Upper lobe of right lung (tissue), 1 donor: ENCODE measurements at regions not wholly inside any gene's neighbourhood (a gene's known extent, or its start where the extent isn't known, plus 50 kb on each side); places are given as distances from the start of the nearest gene placed in this dataset.

Source experiments
- ATAC-seq: fragments of 200-7000 bp; cut with Tn5 transposase; one replicate; pipeline ENCODE4 v1.9.1; 2020; ENCODE audit warnings: mild to moderate bottlenecking, moderate library complexity
- DNase-seq: peaks from one replicate; pipeline ENCODE4 v3.0.0-alpha.2; 2020
- H3K27ac ChIP-seq: fragments of 200-600 bp; one replicate; pipeline ENCODE4 v1.8.0; 2022
- H3K27me3 ChIP-seq: fragments of 200-600 bp; one replicate; pipeline ENCODE4 v1.8.0; 2022; ENCODE audit warnings: mild to moderate bottlenecking
- H3K36me3 ChIP-seq: fragments of 200-600 bp; one replicate; pipeline ENCODE4 v1.8.0; 2022
- H3K4me1 ChIP-seq: fragments of 200-600 bp; one replicate; pipeline ENCODE4 v1.8.0; 2022
- H3K4me3 ChIP-seq: fragments of 200-600 bp; one replicate; pipeline ENCODE4 v1.8.0; 2022; ENCODE audit warnings: mild to moderate bottlenecking
- H3K9me3 ChIP-seq: fragments of 200-600 bp; one replicate; pipeline ENCODE4 v1.8.0; 2022
- intact Hi-C: fragments of 100-400 bp; cut with DNase I; formaldehyde crosslinking; loops from one replicate; pipeline ENCODE4 v1.11.0; 2022
- TF ChIP-seq, protein P1 (sequence below): fragments of 200-600 bp; IDR thresholded peaks from one replicate; pipeline ENCODE4 v1.8.0; 2022; ENCODE audit warnings: antibody characterized with exemption
- donor health status: DM: no; HTN: yes; CAD: no; lungs with severe emphysema.

- Histone ChIP-seq H3K4me1 (no peaks in the 10 kb centered on the region), H3K36me3 (no peaks in the 10 kb centered on the region), H3K27ac (no peak overlapping the region), H3K4me3 (no peak overlapping the region), H3K27me3 (no peaks in the 10 kb centered on the region), H3K9me3 (no peaks in the 10 kb centered on the region)
- ATAC-seq, result no peak
- TF ChIP-seq, protein P1, sequence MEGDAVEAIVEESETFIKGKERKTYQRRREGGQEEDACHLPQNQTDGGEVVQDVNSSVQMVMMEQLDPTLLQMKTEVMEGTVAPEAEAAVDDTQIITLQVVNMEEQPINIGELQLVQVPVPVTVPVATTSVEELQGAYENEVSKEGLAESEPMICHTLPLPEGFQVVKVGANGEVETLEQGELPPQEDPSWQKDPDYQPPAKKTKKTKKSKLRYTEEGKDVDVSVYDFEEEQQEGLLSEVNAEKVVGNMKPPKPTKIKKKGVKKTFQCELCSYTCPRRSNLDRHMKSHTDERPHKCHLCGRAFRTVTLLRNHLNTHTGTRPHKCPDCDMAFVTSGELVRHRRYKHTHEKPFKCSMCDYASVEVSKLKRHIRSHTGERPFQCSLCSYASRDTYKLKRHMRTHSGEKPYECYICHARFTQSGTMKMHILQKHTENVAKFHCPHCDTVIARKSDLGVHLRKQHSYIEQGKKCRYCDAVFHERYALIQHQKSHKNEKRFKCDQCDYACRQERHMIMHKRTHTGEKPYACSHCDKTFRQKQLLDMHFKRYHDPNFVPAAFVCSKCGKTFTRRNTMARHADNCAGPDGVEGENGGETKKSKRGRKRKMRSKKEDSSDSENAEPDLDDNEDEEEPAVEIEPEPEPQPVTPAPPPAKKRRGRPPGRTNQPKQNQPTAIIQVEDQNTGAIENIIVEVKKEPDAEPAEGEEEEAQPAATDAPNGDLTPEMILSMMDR, result no peak
- DNase-seq, result no peak
- intact Hi-C loops, result no loop called here
These were observed 50.2 kb upstream of the SIRPG start for GRCh38 chr20:1707588-1708449.
